Activated CD8-positive, alpha-beta memory T cell treated with anti-CD3 and anti-CD28 coated beads, Interleukin-2, amount 50 U/mL, for 1 hour (primary cell): ENCODE measurements at regions not wholly inside any gene's neighbourhood (a gene's known extent, or its start where the extent isn't known, plus 50 kb on each side); places are given as distances from the start of the nearest gene placed in this dataset.
"Not testable (repeated sequence)": the region's sequence is repeated elsewhere in the genome, so short reads cannot be mapped to it uniquely, and the experiment has no call there.

Experiments
- DNase-seq: peaks from one replicate; pipeline ENCODE4 v3.0.0-alpha.2; 2020; ENCODE audit errors: extremely low read depth

DNA sequence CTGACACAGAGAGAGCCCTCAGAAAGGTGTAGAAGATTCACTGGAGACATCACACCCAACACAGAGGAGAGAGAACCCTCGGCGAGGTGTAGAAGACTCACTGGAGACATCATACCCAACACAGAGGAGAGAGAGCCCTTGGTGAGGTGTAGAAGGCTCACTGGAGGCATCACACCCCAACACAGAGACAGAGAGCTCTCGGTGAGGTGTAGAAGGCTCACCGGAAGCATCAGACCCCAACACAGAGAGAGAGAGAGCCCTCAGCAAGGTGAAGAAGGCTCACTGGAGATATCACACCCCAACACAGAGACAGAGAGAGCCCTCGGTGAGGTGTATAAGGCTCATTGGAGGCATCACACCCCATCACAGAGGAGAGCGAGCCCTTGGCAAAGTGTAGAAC lies 826.5 kb downstream of the UQCRFS1 start:
- no peak for DNase-seq

DNA sequence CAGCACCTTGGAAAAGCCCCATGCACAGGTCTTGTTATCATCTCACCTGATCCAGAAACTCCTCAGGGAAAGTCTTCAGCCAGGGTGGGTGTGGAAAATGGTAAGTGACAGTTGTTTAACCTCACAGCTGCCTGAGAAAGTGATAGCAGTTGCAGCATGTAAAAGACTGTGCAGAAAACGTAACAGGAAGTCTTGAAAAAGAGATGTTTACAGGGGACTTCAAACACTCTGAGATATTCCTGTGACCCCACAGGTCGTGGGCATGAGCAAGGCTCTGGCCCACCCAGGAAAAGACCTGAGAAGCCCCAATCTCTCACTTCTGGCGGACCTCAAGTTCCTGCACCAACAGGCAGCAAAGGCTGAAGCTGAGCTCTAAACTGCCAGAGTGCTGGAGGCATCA lies 826.9 kb downstream of the UQCRFS1 start:
- DNase-seq = no peak

DNA sequence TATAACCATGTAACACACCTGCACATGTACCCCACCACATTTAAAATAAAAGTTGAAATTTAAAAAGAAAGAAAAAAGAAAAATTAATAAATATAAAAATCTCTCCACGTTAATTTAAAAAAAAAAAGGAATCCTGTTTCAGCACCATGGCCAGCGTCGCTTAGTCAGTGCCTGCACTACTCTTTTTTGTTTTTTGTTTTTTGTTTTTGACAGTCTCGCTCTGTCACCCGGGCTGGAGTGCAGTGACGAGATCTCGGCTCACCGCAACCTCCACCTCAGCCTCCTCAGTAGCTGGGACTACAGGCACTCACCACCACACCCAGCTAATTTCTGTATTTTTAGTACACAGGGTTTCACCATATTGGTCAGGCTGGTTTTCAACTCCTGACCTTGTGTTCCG lies 835.9 kb downstream of the UQCRFS1 start:
- DNase-seq = no peak

DNA sequence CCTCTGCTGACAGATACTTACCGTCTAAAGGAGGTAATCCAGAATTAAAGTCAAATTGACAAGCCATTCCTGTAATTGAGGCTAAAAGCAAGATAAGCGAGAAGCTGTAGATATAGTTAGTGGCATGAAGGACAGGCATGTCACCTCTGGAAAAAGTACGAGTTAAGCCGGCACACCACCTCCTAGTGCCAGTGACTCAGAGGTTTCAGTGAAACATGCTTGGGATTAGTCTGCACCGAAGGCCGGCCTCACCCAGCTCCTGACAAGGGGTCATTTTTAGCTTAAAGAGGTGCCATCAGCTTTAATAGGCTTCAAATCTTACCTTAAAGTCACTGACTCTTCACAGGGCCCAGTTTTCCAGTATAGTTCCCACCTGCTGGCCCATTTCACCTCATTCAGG lies 838.0 kb downstream of the UQCRFS1 start:
- DNase-seq = no peak

DNA sequence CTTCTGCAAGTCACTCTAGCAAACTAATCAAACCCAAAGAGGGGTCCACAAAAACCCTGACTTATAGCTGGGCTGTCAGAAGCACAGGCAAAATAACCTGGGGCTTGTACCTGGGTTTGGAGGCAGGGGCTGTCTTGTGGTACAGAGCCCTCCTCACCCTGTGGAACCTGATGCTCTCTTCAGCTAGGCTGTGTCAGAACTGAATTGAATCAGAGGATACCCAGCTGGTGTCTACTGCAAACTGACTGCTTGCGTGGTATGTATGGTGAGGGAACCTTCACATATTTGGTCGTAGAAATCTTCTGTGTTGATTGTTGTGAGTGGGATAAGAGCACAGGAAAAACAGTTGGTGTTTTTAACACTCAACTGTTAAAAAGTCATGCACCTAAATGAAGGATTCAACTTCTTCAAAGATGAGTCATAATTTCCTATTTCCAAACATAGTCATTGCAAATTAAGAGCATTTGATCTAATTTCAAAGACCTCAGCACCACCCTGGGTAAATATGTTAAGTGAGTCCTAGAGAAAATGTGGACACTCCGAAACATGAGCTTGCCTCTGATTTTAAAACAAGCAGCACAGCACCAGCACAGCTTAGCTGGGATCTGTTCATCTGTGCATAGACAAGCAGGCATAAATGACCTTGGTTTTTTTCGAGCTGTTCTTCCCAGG lies 840.2 kb downstream of the UQCRFS1 start:
- no peak for DNase-seq

DNA sequence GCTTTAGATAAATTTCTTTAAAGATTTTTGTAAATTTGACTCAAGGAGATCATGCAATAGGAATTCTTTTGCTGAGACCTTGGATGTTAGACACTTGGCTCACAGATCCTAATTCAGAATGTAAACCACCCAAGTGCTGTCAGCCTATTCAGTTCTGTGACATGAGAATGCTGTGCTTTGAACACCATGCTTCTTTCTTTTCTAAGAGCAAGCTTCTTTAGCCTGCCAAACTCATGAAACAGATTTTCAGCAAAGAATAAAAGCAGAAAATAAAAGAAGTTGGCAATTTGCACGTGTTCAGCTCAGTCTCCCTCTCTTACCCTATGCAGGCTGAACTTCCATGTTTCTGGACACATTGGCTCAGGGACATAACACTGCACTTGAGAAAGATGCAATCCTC lies 845.8 kb downstream of the UQCRFS1 start:
- no peak for DNase-seq

DNA sequence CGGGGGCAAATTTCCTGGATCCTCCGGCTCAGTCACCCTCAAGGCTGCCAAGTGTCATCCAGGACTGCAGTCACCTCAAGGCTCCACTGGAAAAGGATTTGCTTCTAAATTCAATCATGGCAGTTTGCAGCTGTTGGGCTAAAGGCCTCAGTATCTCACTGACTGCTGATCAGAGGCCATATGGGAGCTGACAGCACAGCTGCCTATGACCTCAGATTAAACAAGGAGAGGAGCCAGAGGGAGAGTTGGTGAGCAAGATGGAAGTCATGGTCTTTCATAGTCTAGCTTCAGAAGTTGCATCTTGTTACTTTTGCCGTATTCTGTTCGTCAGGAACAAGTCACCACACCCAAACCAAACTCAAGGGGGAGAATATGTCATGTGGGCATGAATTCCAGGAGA lies 849.7 kb downstream of the UQCRFS1 start:
- no peak for DNase-seq

DNA sequence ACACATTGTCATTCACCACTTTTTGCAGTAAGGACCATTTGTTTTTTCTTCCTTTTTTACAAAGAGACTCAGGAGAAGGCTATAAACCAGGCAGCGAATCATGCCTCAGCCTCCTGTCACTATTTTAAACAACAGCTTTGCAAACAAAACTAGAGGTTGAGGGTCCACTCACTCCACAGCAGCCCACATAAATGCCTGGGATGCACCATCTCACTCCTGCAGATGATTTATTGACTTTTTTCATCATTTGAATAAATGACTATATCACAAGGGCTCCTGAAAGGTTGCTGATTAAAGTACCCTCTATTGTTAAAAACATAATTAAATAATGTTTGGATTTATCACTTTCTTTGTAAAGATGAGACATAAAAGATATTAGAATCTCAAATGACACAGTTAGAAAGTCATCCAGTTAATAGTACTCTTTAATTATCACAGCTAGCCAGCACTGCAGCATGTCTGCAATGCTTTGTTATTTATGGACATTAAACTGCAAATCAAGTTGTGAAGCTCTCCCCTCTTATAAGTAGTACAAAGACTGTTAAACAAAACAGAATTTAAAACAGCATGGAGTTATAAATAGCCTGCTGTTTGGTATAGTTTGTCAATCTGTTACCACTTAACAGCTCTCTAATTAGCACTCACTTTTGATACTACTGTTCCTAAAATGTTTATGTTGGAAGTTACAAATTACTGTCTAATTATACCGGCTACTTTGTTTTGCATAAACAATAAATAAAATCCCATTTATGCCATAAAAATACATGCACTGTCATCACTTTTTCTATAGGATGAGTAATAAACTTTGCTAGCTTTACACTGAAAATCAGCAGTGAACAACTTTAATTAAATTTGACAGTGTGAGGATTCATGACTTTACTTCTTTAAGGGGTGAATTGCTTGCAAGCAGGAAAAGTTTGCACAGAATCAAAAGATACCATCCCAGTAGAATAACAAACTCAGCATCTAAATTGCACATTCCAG lies 853.2 kb downstream of the UQCRFS1 start:
- no peak for DNase-seq

DNA sequence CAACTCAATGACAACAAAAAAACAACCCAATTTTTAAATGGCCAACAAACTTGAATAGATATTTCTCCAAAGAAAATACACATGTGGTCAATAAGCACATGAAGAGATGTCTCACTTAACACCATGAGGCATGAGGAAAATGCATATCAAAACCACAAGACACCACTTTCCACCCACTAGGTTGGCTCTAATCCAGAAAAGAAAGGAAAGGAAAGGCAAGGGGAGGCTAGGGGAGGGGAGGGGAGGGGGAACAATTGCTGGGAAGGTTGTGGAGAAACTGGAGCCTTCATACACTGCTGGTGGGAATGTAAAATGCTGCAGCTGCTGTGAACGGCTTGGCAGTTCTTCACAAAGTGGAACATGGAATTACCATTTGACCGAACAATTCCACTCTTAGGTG lies 854.3 kb downstream of the UQCRFS1 start:
- no peak for DNase-seq

DNA sequence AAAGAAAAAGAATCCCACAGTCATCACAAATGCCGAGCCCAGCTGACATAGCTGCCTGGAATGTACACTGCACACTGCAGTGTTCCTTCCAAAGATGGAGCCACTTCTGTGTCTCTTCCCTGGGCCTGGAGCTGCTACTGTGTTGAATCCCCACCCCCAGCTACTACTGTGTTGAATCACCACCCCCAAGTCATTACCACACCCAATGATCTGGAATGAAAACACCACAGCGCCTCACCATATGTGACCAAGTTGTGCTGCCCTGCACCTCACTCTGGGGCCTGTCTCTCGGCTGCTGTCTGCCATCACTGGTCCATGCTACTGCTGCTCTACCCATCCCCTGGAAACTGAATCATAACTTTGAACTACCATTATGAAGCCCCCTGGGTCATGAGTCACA lies 861.2 kb downstream of the UQCRFS1 start:
- no peak for DNase-seq

DNA sequence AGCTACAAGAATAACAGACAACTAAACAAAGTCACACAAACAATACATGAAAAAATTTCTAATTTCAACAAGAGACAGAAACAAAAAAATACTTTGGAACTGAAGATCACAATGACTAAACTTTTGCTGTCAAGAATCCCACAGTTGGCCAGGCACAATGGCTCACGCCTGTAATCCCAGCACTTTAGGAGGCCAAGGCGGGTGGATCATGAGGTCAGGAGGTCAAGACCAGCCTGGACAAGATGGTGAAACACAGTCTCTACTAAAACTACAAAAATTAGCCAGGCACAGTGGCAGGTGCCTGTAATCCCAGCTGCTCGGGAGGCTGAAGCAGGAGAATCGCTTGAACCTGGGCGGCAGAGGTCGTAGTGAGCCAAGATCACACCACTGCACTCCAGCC lies 861.6 kb downstream of the UQCRFS1 start:
- DNase-seq = not testable (repeated sequence)

DNA sequence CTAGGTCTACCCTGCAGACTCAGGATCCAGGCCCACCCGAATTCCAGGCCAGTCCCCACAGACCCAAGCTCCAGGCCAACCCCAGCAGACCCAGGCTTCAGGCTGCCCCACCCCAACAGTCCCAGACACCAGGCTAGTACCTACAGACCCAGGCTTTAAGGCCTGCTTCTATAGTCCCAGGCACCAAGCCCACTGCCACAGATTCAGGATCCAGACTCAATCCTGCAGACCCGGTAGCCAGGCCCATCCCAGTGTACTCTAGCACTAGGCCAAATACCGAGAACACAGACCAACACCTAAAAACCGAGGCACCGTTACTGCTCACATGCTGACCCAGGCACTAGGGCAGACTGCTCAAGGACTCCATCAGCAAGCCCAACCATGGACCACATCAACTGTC lies 862.3 kb downstream of the UQCRFS1 start:
- no peak for DNase-seq

DNA sequence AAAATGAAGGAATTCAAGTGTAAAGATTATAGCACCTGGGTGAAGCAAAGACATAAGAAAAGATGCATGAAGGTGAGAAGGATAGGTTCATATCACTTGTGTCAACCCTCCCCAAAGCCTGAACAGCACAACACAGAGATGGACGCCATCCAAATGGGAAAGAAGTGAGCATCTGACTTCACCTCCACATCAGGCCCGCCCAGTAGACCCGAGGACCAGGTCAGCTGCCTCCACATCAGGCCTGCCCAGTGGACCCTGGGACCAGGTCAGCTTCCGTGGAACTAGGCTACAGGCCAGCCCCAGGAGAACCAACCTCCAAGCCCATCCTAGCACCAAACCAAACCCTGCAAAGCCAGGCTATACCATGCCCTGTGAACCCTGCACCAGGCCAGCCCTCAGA lies 862.9 kb downstream of the UQCRFS1 start:
- DNase-seq = no peak

DNA sequence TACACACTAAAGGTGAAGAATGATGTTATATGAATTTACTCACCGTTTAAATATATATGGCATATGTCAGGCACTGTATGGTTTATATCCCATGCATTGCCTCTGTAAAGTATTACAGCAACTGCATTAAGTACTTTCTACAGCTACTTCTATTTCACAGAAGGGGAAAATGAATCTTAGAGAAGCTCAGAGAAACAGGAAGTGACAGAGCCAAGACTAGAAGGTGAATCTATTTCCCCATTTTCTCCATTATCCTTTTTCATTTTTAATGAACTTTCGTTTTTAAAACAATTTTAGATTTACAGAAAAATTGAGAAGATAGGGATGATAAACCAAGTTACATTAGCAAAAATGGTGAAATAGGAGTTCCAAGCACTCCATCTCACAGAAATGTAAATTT lies 863.3 kb downstream of the UQCRFS1 start:
- DNase-seq = no peak

DNA sequence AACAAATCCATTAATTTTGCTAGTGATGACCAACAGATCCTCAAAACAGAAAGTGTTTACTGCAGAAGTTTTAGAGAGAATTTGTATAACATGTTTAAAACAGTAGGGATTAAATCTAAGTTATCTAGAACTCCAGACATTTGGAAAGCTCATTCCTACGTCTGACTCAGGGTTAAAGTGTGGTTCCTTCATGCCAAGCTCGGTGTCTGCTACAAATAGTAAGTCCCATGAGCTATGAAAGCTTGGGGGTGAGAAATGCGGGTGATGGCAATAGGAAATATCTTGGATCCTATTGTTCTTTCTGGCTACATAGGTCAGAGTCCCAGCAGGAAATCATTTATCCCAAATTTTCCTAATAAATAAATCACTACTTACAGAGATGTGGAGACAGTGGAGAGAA lies 867.1 kb downstream of the UQCRFS1 start:
- DNase-seq = no peak

DNA sequence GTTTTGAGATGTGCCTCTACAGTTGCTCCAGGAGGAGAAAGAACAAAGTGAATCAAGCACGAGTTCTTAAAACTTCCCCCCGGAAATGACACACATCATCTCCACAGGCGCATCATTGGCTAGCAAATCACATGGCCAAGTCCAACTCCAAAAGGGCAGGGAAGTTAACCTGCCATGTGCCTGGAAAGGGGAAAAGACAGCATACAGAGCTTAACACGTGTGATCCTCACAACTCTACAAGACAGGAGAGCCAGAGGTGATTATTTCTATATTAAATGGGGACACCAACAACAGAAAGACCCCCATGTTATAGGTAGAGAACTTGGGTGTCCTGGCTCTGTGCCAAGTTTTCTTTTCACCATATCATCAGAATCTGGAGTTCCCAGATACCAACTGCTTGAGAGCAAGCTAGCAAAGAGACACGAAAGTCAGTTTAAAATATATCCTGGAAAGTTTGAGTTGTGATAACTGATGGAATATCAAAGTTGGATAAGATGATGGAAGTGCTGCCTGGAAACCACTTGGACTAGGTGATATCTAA lies 871.1 kb downstream of the UQCRFS1 start:
- DNase-seq = no peak

DNA sequence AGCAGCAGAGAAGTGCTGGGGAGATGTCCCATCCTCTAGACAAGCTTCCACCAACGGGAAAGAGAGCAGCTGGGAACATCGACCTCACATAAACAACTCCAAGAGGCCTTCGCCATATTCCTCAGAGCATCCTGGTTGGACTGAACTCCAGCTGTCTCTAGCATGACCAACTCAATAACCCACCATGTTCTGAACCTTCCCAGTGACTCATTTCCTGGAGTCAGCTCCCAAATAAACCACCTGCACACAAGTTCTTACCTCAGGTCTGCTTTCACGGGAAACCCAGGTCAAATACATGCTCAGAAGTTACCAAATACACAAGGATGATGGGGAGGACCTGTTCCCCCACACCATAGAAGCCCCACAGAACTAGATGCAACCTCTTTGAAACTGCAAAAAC lies 878.5 kb downstream of the UQCRFS1 start:
- DNase-seq = no peak

DNA sequence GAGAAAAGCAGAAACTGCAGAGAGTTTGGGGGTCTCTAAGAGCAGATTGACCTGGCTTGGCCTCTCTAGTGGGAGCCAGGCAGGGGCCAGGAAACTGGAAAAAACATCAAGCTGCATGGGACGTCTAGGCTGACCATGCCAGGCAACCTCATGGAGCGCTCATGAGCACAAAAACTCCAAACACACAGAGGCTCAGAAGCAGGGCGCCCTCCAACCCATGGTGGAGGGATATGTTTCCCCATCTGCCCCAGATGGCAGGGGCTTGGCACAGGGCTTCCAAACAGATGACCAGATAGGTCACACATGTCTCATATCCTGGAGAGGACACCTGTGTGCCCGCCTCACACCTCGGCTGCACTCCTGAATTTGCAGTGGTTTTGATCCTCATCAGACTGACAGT lies 879.0 kb downstream of the UQCRFS1 start:
- DNase-seq = no peak

DNA sequence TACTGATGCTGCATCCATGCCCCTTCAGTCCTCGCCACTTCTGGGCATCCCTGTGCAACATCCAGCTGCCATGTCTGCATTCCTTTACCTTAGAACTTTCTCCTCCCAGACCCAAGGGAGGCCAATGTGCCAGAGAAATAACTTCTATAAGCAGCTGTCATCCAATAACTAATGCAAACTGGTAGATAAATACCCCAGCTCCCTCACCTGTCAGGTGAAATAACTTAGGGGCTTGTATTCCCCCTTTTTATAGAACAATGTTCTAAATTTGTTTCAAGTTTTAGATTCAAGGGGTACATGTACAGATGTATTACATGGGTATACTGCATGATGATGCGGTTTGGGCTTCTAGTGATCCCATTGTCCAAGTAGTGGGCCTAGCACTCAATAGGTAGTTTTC lies 880.1 kb downstream of the UQCRFS1 start:
- DNase-seq = no peak

DNA sequence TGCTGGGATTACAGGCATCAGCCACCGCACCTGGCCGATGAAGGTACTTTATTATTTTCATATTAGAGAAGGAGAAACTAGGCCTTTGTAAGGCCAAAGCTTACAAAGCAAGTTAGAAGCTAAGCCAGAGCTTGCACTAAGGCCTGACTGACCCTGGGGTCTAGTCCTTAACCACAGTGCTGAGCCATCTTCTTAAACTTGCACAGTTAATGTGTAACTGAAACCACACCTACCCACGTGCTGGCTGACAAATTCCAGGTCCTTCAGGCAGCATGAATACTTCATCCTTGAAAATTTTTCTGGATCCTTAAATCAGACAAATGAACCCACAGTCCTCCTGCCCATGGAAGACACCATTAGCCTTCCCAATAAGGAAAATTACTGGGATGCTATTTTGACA lies 880.6 kb downstream of the UQCRFS1 start:
- no peak for DNase-seq

DNA sequence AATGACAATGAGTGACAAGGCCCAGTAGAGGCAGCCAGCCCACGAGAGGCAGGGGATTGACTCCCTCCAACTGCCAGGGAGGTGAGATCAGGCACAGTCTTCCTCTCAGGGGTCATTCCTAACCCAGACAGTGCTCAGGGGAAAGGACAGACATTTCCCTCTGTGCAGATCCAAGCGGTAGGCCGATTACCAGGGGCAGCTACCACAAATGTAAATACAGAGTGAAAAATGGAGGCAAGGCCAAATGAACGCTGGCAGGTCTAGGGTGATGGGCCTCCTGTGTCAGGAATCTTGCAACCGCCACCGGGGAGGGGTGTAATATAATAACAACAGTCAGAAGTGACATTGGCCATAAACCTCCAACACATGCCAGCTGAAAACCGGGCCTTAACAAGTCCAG lies 881.4 kb downstream of the UQCRFS1 start:
- no peak for DNase-seq

DNA sequence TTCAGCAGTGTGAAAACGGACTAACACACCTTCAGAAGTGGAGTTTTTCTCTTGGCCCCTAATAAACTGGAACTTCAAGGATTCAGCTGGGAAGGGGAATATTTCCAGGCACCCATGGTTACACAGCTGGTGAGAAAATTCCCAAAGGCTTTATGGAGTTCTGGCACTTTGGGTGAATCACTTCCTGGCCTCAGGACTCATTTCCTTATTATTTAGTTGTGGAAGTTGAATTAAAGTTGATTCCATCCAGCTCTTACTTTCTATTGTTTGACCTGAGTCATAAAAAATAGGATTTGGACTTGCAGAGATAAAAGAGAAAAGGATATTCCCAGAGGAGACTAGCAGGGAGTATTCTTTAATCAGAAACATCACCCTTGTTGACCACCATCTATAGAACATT lies 882.1 kb downstream of the UQCRFS1 start:
- no peak for DNase-seq

DNA sequence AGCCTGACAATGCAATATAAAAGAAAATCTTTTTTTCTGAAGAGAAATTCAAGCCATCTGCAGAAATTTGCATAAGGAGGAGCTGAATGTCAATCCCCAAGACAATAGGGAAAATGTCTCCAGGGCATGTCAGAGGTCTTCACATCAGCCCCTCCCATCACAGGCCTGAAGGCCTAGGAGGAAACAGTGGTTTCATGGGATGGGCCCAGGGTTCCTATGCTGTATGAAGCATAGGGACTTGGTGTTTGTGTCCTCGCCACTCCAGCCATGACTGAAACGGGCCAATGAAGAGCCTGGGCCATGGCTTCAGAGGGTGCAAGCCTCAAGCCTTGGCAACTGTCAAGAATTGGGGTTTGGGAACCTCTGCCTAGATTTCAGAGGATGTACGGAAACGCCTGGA lies 883.5 kb downstream of the UQCRFS1 start:
- no peak for DNase-seq
